ENCODE measurements at regions not wholly inside any gene's neighbourhood (a gene's known extent, or its start where the extent isn't known, plus 50 kb on each side); places are given as distances from the start of the nearest gene placed in this dataset.

DNA sequence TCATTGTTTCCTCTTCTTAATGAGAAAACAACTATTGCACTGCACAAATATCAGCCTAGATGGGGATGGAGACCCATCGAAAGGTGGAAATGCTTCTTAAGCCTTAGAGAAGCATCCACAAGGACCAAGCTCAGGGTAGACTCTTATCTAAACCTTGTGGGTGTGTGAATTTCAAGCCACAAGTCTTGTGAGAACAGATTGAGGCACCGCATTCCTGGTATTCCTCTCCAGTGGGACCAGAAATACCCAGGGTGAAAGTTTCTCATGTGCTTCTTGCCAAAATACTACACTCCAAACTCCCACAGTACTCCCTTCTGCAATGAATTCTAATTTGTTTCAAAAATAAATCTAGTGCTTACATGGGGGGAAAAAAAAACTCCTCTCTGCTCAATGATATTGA, 375.6 kb downstream of the PDGFC start:
- TF ChIP-seq, protein P1, sequence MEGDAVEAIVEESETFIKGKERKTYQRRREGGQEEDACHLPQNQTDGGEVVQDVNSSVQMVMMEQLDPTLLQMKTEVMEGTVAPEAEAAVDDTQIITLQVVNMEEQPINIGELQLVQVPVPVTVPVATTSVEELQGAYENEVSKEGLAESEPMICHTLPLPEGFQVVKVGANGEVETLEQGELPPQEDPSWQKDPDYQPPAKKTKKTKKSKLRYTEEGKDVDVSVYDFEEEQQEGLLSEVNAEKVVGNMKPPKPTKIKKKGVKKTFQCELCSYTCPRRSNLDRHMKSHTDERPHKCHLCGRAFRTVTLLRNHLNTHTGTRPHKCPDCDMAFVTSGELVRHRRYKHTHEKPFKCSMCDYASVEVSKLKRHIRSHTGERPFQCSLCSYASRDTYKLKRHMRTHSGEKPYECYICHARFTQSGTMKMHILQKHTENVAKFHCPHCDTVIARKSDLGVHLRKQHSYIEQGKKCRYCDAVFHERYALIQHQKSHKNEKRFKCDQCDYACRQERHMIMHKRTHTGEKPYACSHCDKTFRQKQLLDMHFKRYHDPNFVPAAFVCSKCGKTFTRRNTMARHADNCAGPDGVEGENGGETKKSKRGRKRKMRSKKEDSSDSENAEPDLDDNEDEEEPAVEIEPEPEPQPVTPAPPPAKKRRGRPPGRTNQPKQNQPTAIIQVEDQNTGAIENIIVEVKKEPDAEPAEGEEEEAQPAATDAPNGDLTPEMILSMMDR (IDR thresholded peaks at IDR 0.05; ENCODE audit: insufficient read depth, low read length, poor library complexity, severe bottlenecking), result no peak
- TF ChIP-seq EZH2phosphoT487 (conservative IDR thresholded peaks at IDR 0.05; ENCODE audit: low read length), result no peak
